Peyer's patch (tissue), 4 donors: ENCODE measurements at regions not wholly inside any gene's neighbourhood (a gene's known extent, or its start where the extent isn't known, plus 50 kb on each side); places are given as distances from the start of the nearest gene placed in this dataset.

Experiments used
- DNase-seq, 3 donors: peaks; one replicate each; pipeline ENCODE4 v3.0.0-alpha.2; 2017 to 2019
- H3K27ac ChIP-seq, 4 donors: fragments of 200-600 bp; sonication (generic); one replicate each; pipeline ENCODE4 v1.5.1; 2016 to 2019
- H3K27me3 ChIP-seq, 2 donors: fragments of 200-600 bp; sonication (generic); one replicate each; pipeline ENCODE4 v1.5.1; 2019
- H3K36me3 ChIP-seq, 3 donors: fragments of 200-600 bp; sonication (generic); one replicate each; pipeline ENCODE4 v1.5.1; 2016 to 2019
- H3K4me1 ChIP-seq, 4 donors: fragments of 200-600 bp; sonication (generic); one replicate each; pipeline ENCODE4 v1.5.1; 2016 to 2019
- H3K4me3 ChIP-seq, 4 donors: fragments of 200-600 bp; sonication (generic); 1 replicate in 3 of 4; 2 replicates in 1 of 4; pipeline ENCODE4 v1.5.1; 2016 to 2019; ENCODE audit warnings: mild to moderate bottlenecking in 1 of 4
- H3K9me3 ChIP-seq, 4 donors: fragments of 200-600 bp; sonication (generic); one replicate each; pipeline ENCODE4 v1.5.1; 2016 to 2019; ENCODE audit warnings: mild to moderate bottlenecking in 1 of 4
- CTCF ChIP-seq, 6 experiments: fragments of 450-650 bp in 4 of 6; fragments of 200-600 bp in 2 of 6; sonication (generic) in 1 of 6; IDR thresholded peaks; one replicate each; pipeline ENCODE4 v1.5.1; 2017 to 2019; ENCODE audit warnings: antibody characterized with exemption in 6 of 6, mild to moderate bottlenecking in 3 of 6, moderate library complexity in 1 of 6
- POLR2A ChIP-seq, 2 donors: fragments of 450-650 bp; IDR thresholded peaks; one replicate each; pipeline ENCODE4 v1.5.1; 2017; ENCODE audit warnings: antibody characterized with exemption in 2 of 2, mild to moderate bottlenecking in 2 of 2, moderate library complexity in 2 of 2

- no peaks in the 10 kb centered on the region for H3K4me1 ChIP-seq
- TF ChIP-seq POLR2A (IDR thresholded peaks at IDR 0.05) (no peak), CTCF (IDR thresholded peaks at IDR 0.05) (no peak)
- H3K9me3 ChIP-seq, result no peaks in the 10 kb centered on the region
- no peak overlapping the region for H3K4me3 ChIP-seq
- no peaks in the 10 kb centered on the region for H3K36me3 ChIP-seq
- no peaks in the 10 kb centered on the region for H3K27me3 ChIP-seq
- DNase-seq, result no peak
- H3K27ac ChIP-seq, result no peak overlapping the region
These were observed 282.5 kb upstream of the PITX2 start for GRCh38 chr4:110905367-110905766.

GRCh38 chr4:110907801-110908313, 285.0 kb upstream of the PITX2 start:
- Histone ChIP-seq H3K9me3 (no peaks in the 10 kb centered on the region), H3K27me3 (no peaks in the 10 kb centered on the region), H3K4me3 (no peak overlapping the region), H3K36me3 (no peaks in the 10 kb centered on the region), H3K4me1 (no peaks in the 10 kb centered on the region), H3K27ac (no peak overlapping the region)
- peak in 1 of 3 donors; percentile 48 for DNase-seq
- no peak for TF ChIP-seq CTCF (IDR thresholded peaks at IDR 0.05)
- TF ChIP-seq POLR2A (IDR thresholded peaks at IDR 0.05), result no peak

GRCh38 chr4:110914791-110915190, 291.9 kb upstream of the PITX2 start:
- Histone ChIP-seq H3K27me3 (no peaks in the 10 kb centered on the region), H3K36me3 (no peaks in the 10 kb centered on the region), H3K4me1 (no peaks in the 10 kb centered on the region), H3K27ac (no peak overlapping the region), H3K9me3 (no peaks in the 10 kb centered on the region), H3K4me3 (no peak overlapping the region)
- TF ChIP-seq POLR2A (IDR thresholded peaks at IDR 0.05), result no peak
- no peak for TF ChIP-seq CTCF (IDR thresholded peaks at IDR 0.05)
- DNase-seq, result no peak

- TF ChIP-seq CTCF (IDR thresholded peaks at IDR 0.05) (no peak), POLR2A (IDR thresholded peaks at IDR 0.05) (no peak)
- H3K27me3 ChIP-seq, result no peaks in the 10 kb centered on the region
- no peak overlapping the region for H3K4me3 ChIP-seq
- H3K36me3 ChIP-seq, result no peaks in the 10 kb centered on the region
- H3K9me3 ChIP-seq, result no peaks in the 10 kb centered on the region
- H3K27ac ChIP-seq, result no peak overlapping the region
- DNase-seq, result no peak
- H3K4me1 ChIP-seq, result no peaks in the 10 kb centered on the region
These were observed 292.4 kb upstream of the PITX2 start for GRCh38 chr4:110915301-110915700.

GRCh38 chr4:110916505-110916904, 293.6 kb upstream of the PITX2 start:
- Histone ChIP-seq H3K9me3 (no peaks in the 10 kb centered on the region), H3K36me3 (no peaks in the 10 kb centered on the region), H3K27ac (no peak overlapping the region), H3K4me3 (no peak overlapping the region), H3K4me1 (no peaks in the 10 kb centered on the region), H3K27me3 (no peaks in the 10 kb centered on the region)
- TF ChIP-seq POLR2A (IDR thresholded peaks at IDR 0.05) (no peak), CTCF (IDR thresholded peaks at IDR 0.05) (no peak)
- DNase-seq, result no peak

GRCh38 chr4:110917835-110918234, 295.0 kb upstream of the PITX2 start:
- Histone ChIP-seq H3K4me3 (no peak overlapping the region), H3K27me3 (no peaks in the 10 kb centered on the region), H3K9me3 (no peaks in the 10 kb centered on the region), H3K36me3 (no peaks in the 10 kb centered on the region), H3K4me1 (no peaks in the 10 kb centered on the region), H3K27ac (no peak overlapping the region)
- TF ChIP-seq CTCF (IDR thresholded peaks at IDR 0.05), result no peak
- TF ChIP-seq POLR2A (IDR thresholded peaks at IDR 0.05), result no peak
- DNase-seq, result no peak
